Prostate gland (tissue), 2 donors: ENCODE measurements at regions not wholly inside any gene's neighbourhood (a gene's known extent, or its start where the extent isn't known, plus 50 kb on each side); places are given as distances from the start of the nearest gene placed in this dataset.
"Not testable (repeated sequence)": the region's sequence is repeated elsewhere in the genome, so short reads cannot be mapped to it uniquely, and the experiment has no call there.

ENCODE experiments used
- CTCF ChIP-seq, 4 experiments: fragments of 200-600 bp in 2 of 4; fragments of 450-650 bp in 2 of 4; sonication (generic) in 2 of 4; IDR thresholded peaks; 1 replicate in 3 of 4; 2 replicates in 1 of 4; pipeline ENCODE4 v1.5.1; 2016 to 2019; ENCODE audit warnings: antibody characterized with exemption in 4 of 4, mild to moderate bottlenecking in 2 of 4, moderate library complexity in 2 of 4
- POLR2A ChIP-seq: fragments of 450-650 bp; IDR thresholded peaks from one replicate; pipeline ENCODE4 v1.6.1; 2016; ENCODE audit warnings: antibody characterized with exemption, mild to moderate bottlenecking
- POLR2AphosphoS5 ChIP-seq: sonication (generic); formaldehyde crosslinking; IDR thresholded peaks from one replicate; pipeline ENCODE4 v1.6.1; 2017; ENCODE audit warnings: antibody characterized with exemption

GRCh38 chr5:124499818-124500217 is 246.6 kb downstream of the ZNF608 start:
- not testable (repeated sequence) for TF ChIP-seq POLR2A; CTCF (IDR thresholded peaks at IDR 0.05); POLR2AphosphoS5
